Aorta (tissue), 5 donors: ENCODE measurements at regions not wholly inside any gene's neighbourhood (a gene's known extent, or its start where the extent isn't known, plus 50 kb on each side); places are given as distances from the start of the nearest gene placed in this dataset.

ENCODE experiments used
- ATAC-seq: fragments of 200-7000 bp; cut with Tn5 transposase; one replicate; pipeline ENCODE4 v1.9.1; 2022; ENCODE audit warnings: moderate library complexity; ENCODE audit not compliant: low FRiP score
- DNase-seq, 2 donors: peaks; one replicate each; pipeline ENCODE4 v3.0.0-alpha.2; 2020
- H3K27ac ChIP-seq, 2 donors: one replicate each; pipeline ENCODE4 v1.5.1; 2013; ENCODE audit warnings: low read length in 2 of 2, mild to moderate bottlenecking in 2 of 2, moderate library complexity in 2 of 2, control low read depth in 1 of 2, inconsistent platforms in 1 of 2, low read depth in 1 of 2
- H3K27me3 ChIP-seq, 2 donors: one replicate each; pipeline ENCODE4 v1.6.1; 2013; ENCODE audit warnings: control low read depth in 1 of 2, low read length in 1 of 2, mild to moderate bottlenecking in 1 of 2, moderate library complexity in 1 of 2; ENCODE audit not compliant: insufficient read depth in 2 of 2, control insufficient read depth in 1 of 2
- H3K36me3 ChIP-seq, 2 donors: one replicate each; pipeline ENCODE4 v1.6.1; 2013; ENCODE audit warnings: control low read depth in 1 of 2, low read length in 1 of 2, mild to moderate bottlenecking in 1 of 2; ENCODE audit not compliant: insufficient read depth in 2 of 2, control insufficient read depth in 1 of 2
- H3K4me1 ChIP-seq, 2 donors: one replicate each; pipeline ENCODE4 v1.6.1; 2013; ENCODE audit warnings: low read length in 2 of 2, control low read depth in 1 of 2, mild to moderate bottlenecking in 1 of 2, moderate library complexity in 1 of 2; ENCODE audit not compliant: insufficient read depth in 2 of 2, control insufficient read depth in 1 of 2
- H3K4me3 ChIP-seq, 2 donors: one replicate each; pipeline ENCODE4 v1.5.1; 2013; ENCODE audit warnings: low read length in 2 of 2, control low read depth in 1 of 2, mild to moderate bottlenecking in 1 of 2
- H3K9me3 ChIP-seq: one replicate; pipeline ENCODE4 v1.6.1; 2013; ENCODE audit warnings: mild to moderate bottlenecking, low read length; ENCODE audit not compliant: control insufficient read depth
- WGBS, 2 donors: extraction: QIAGEN DNeasy Blood & Tissue Kit; methylation state at CpG; one replicate each; pipeline ENCODE4 v1.1.7; 2013; 5-methylcytosine and 5-hydroxymethylcytosine counted together
- intact Hi-C, 2 donors: fragments of 100-400 bp; cut with DNase I; formaldehyde crosslinking; loops; one replicate each; pipeline versions ENCODE4 v1.14.2 to v1.15.0; 2022
- donor health status: healthy with polysubstance abuse.
- donor health status: Bipolar disorder and iron deficiency.
- donor health status: DM: no; HTN: no; CAD: no.
- donor health status: DM: no; HTN: no; CAD: no.
- donor health status: DM: yes; HTN: yes; CAD: no.

DNA sequence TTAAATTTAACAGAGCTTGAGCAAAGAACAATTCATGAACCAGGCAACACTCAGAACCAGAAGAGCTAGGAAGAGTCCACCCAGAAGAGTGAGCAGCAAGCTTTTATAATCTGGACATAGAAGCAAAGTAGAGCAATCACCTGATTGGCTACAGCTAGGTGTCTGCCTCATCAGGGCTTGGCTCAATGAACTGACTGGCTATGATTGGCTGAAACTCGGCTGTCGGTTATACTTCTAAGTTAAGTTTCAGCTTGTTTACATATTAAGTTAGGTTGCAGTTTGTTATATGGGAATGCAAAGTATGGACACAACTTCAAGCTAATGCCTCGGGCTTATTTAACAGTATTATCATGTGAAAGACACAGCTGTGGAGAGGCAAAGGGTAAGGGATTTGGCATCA, 63.2 kb upstream of the NABP1 start:
- Histone ChIP-seq H3K9me3 (no peaks in the 10 kb centered on the region), H3K4me1 (peaks cover 0 to 2% of the 10 kb centered on the region in 2 donors), H3K4me3 (no peak overlapping the region), H3K27ac (no peak overlapping the region), H3K36me3 (no peaks in the 10 kb centered on the region), H3K27me3 (no peaks in the 10 kb centered on the region)
- 91 to 92% methylated on average over 3 of the region's 3 CpGs for WGBS, 2 donors
- DNase-seq (no peak), ATAC-seq (no peak)
- intact Hi-C loops: no loop called here

DNA sequence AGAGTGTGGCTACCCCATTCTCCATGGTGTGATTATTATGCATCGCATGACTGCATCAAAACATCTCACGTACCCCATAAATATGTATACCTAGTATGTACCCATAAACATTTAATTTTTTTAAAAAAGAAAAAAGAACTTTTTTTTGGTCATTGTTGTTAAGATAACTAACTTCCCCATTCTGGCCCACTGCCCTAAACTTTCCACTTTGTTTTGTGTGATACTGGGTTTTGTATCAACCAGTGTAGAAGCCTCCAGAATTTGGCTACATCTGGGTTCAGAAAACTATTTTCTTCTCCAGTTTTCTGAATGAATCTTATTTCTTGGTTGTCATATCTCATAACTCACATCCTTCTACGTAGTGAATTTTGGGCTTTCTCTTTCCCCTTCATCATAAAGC, 62.3 kb upstream of the NABP1 start:
- Histone ChIP-seq H3K9me3 (no peaks in the 10 kb centered on the region), H3K4me1 (peaks cover 0 to 2% of the 10 kb centered on the region in 2 donors), H3K36me3 (no peaks in the 10 kb centered on the region), H3K27me3 (no peaks in the 10 kb centered on the region), H3K4me3 (no peak overlapping the region), H3K27ac (no peak overlapping the region)
- intact Hi-C loops: no loop called here
- no peak for ATAC-seq
- no peak for DNase-seq
- 64% methylated on average over 3 of the region's 3 CpGs for WGBS, 2 donors

DNA sequence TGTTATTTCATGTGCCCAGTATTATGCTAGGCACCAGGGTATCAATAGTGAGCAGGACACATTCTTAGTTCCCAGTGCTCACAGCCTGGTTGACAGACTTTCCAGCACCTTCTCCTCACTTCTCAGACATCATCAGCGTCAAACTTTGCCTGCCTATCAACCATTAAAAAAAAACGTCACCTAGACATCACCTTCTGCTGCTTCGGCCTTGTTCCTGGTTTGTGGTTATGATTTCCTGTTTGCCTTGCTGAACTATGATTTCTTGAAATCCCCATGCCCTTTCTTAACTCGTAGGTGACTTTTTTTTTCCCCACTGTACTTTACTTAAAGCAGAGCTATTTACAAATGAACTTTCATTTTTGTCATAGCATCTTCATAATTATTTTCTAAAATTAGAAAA, 60.4 kb upstream of the NABP1 start:
- no peak for ATAC-seq
- no peak overlapping the region for H3K4me3 ChIP-seq
- intact Hi-C loops: no loop called here
- H3K27ac ChIP-seq: no peak overlapping the region
- peaks cover 0 to 2% of the 10 kb centered on the region in 2 donors for H3K4me1 ChIP-seq
- H3K9me3 ChIP-seq: no peaks in the 10 kb centered on the region
- WGBS, 2 donors: 88 to 89% methylated on average over 4 of the region's 4 CpGs
- no peaks in the 10 kb centered on the region for H3K36me3 ChIP-seq
- no peaks in the 10 kb centered on the region for H3K27me3 ChIP-seq
- DNase-seq: no peak

DNA sequence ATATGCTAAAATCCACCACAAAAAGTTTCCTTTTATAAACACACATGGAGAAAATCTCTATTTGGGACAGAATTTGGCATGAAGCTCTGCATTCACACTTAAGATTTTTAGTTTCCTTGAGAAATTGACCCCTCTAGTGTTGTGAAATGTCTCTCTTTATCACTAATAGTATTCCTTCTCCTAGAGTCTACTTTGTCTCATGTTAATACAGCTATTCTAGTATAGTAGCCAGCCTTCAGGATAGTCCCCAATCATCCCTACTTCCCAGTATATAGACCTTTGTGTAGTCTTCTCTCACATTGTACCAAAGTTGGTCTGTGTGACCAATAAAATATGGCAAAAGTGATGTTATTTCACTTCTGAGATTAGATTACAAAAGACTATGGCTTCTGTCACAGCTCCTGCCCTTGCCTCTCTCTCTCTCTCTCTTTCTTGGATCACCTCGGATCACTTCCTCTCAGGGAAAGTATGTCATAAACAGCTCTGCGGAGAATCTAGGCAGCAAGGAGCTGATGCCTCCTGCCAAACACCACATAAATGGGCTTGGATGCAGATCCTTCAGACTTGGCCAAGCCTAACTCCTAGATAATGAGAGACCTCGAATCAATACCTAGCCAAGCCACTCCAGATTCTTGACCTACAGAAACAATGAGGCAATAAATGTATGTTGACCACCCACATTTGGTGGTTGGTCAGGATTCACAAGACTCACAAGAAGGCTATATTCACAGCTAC, 59.7 kb upstream of the NABP1 start:
- no peak for DNase-seq
- ATAC-seq: peak; percentile 46
- H3K36me3 ChIP-seq: no peaks in the 10 kb centered on the region
- no peaks in the 10 kb centered on the region for H3K27me3 ChIP-seq
- WGBS, 2 donors: 6% methylated on average over 3 of the region's 3 CpGs
- H3K27ac ChIP-seq: no peak overlapping the region
- no peak overlapping the region for H3K4me3 ChIP-seq
- intact Hi-C loops: no loop called here
- no peaks in the 10 kb centered on the region for H3K9me3 ChIP-seq
- H3K4me1 ChIP-seq: peaks cover 0 to 2% of the 10 kb centered on the region in 2 donors

DNA sequence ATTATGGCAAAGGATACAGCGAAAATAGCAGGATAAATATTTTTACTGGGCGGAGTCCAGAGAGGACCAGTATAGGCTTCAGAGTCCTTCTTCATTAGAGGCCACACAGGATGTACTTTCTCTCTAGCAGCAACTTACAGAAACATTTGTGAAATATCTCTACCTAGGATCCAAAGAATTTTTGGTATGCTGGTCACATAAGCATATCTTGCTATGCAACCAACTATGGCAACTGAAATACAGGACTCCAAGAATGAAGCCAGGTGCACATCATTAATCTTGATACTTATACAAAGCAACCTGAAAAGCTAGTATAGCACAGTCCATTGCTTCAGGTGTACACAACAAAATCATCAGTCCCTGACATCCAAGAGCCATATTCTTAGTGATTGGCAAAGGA, 59.1 kb upstream of the NABP1 start:
- H3K27me3 ChIP-seq: no peaks in the 10 kb centered on the region
- no peaks in the 10 kb centered on the region for H3K9me3 ChIP-seq
- no peak overlapping the region for H3K4me3 ChIP-seq
- DNase-seq (no peak), ATAC-seq (no peak)
- no peak overlapping the region for H3K27ac ChIP-seq
- intact Hi-C loops: no loop called here
- 57 to 60% methylated on average over 2 of the region's 2 CpGs for WGBS, 2 donors
- no peaks in the 10 kb centered on the region for H3K36me3 ChIP-seq
- peaks cover 0 to 2% of the 10 kb centered on the region in 2 donors for H3K4me1 ChIP-seq

DNA sequence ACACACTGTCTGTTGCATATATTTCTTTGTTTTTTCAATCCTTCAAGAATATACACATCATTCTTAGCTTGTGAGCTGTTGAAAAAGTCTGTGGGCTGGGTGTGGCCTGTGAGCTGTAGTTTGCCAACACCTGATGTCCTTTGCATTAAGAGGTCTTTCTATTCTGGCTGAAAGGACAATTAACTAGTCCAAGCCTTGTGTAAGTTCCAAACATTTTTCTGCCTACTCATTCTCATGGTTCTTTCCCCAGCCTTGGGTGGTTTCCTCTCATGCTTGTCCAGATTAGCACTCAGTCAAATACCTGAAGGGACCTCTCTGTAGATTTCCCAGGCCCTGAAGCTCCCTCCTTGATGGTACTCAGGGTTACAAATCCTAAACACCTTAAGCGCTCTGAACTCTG, 57.8 kb upstream of the NABP1 start:
- Histone ChIP-seq H3K4me3 (no peak overlapping the region), H3K27me3 (no peaks in the 10 kb centered on the region), H3K36me3 (no peaks in the 10 kb centered on the region), H3K4me1 (peaks cover 0 to 2% of the 10 kb centered on the region in 2 donors), H3K27ac (no peak overlapping the region), H3K9me3 (no peaks in the 10 kb centered on the region)
- no peak for ATAC-seq
- no peak for DNase-seq
- intact Hi-C loops: loop anchor here in 1 of 2 donors (5.0 kb wide), 1 partner anchor 67 kb away; no protein-coding TSS in a partner anchor
- WGBS, 2 donors: 98 to 100% methylated on average over 1 of the region's 1 CpG

DNA sequence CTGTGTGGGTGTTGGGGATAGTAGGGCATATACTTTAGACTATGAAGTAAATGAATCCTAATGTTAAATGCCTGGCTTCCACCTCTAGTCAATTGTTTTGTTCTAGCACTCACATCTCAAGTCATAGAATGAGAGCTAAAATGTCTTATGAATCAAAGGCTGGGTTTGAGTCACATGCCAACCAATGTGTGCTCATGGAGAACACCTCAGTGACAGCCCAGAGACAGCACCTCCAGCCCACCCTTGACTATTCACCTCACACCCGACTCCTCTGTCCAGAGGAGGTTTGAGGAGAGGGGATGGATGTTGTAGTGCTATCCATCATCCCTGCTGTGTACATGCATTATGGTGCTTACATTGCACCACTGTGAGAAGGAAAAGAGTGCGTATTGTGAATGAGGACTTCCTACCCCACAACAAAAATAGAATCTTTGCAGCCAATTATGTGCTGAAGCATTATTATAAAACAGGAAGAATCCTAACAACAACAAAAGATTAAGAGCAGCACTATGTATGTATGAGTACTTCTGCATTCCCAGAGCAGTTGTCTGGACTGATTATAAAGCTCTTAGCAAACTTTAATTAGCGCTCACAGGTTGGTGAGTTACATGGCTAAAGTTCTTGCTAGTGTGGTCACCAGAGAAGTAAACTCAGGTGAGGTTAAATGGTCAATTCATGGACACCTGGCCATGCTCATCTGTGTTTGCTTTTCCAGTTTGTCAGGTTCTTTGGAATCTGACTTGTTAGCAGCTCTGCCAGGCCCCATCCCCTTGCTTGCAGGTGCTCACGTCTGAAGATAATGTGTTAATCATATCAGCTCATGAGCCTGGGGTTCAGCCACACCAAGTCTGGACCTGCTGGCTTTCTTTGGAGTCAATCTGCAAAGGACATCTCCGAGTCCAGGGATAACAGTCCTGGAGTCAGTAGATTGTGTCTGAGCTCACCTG, 55.3 kb upstream of the NABP1 start:
- DNase-seq (no peak), ATAC-seq (no peak)
- no peaks in the 10 kb centered on the region for H3K9me3 ChIP-seq
- no peaks in the 10 kb centered on the region for H3K27me3 ChIP-seq
- 88 to 90% methylated on average over 5 of the region's 5 CpGs for WGBS, 2 donors
- no peak overlapping the region for H3K27ac ChIP-seq
- H3K4me3 ChIP-seq: no peak overlapping the region
- H3K4me1 ChIP-seq: peaks cover 0 to 2% of the 10 kb centered on the region in 2 donors
- intact Hi-C loops: loop anchor here in 1 of 2 donors (5.0 kb wide), 1 partner anchor 65 kb away; no protein-coding TSS in a partner anchor
- H3K36me3 ChIP-seq: no peaks in the 10 kb centered on the region

DNA sequence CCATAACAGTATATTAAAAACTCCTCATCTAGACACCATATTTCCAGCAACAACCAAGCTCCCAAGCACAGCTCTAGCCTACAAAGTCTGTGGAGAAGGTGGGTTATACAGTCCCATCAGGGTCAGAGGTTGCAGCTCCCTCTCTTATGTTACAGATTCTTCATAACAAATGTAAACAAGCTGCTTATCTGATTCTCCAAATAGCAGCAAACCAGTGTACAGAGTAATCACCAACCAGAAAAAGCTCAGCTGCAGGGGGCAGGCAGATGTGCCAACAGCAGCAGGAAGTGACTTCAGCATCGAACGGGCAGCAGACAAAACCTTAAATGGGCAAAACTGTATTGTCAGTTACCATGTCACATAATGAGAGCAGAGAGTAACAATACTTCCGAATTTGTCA, 52.9 kb upstream of the NABP1 start:
- ATAC-seq: no peak
- H3K4me1 ChIP-seq: no peaks in the 10 kb centered on the region
- peak in 1 of 2 donors; percentile 59 for DNase-seq
- intact Hi-C loops: no loop called here
- H3K27me3 ChIP-seq: no peaks in the 10 kb centered on the region
- 78 to 82% methylated on average over 3 of the region's 3 CpGs for WGBS, 2 donors
- H3K36me3 ChIP-seq: no peaks in the 10 kb centered on the region
- H3K9me3 ChIP-seq: no peaks in the 10 kb centered on the region
- H3K27ac ChIP-seq: no peak overlapping the region
- no peak overlapping the region for H3K4me3 ChIP-seq
